Adipocyte (in vitro differentiated cells): ENCODE measurements at regions not wholly inside any gene's neighbourhood (a gene's known extent, or its start where the extent isn't known, plus 50 kb on each side); places are given as distances from the start of the nearest gene placed in this dataset.
"Not testable (repeated sequence)": the region's sequence is repeated elsewhere in the genome, so short reads cannot be mapped to it uniquely, and the experiment has no call there.

Experiments used
- DNase-seq: peaks from one replicate; pipeline ENCODE4 v3.0.0-alpha.2; 2015; ENCODE audit warnings: low read depth
- H3K27me3 ChIP-seq: replicated peaks from 2 replicates; pipeline ENCODE4 v1.7.0; 2013; ENCODE audit warnings: mild to moderate bottlenecking, low read length, moderate library complexity; ENCODE audit not compliant: control insufficient read depth, insufficient read depth
- H3K36me3 ChIP-seq: 2 replicates; pipeline ENCODE4 v1.7.0; 2013; ENCODE audit warnings: low read length, mild to moderate bottlenecking, moderate library complexity; ENCODE audit not compliant: control insufficient read depth, insufficient read depth, severe bottlenecking
- H3K4me1 ChIP-seq: 2 replicates; pipeline ENCODE4 v1.7.0; 2013; ENCODE audit warnings: mild to moderate bottlenecking, low read length, moderate library complexity; ENCODE audit not compliant: control insufficient read depth, insufficient read depth
- H3K4me3 ChIP-seq: 2 replicates; pipeline ENCODE4 v1.7.0; 2013; ENCODE audit warnings: mild to moderate bottlenecking, low read length, moderate library complexity
- H3K9ac ChIP-seq: 2 replicates; pipeline ENCODE4 v1.7.0; 2013; ENCODE audit warnings: mild to moderate bottlenecking, low read length, moderate library complexity
- H3K9me3 ChIP-seq: 2 replicates; pipeline ENCODE4 v1.7.0; 2013; ENCODE audit warnings: mild to moderate bottlenecking, low read length, moderate library complexity; ENCODE audit not compliant: control insufficient read depth

DNA sequence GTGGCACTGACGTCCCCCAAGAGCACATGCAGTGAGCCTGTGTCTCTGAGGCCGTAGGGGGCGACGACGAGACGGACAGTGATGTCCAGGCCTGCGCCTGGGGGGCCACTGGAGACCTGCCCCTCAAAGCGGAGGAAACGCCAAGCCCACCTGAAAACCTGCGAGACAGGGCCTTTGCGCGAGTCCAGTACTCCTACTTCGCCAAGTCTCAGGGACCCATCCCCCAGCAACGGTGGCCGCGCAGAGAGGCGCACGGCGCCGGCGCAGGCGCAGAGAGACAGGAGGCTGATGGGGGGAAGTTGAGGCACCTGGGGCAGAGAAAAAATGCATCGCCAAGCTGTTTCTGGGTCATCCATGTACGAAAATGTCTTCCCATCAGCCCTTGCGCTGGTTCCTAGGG, 1580.6 kb downstream of the FOXD4L5 start:
- H3K9me3 ChIP-seq, H3K9ac ChIP-seq, DNase-seq, H3K36me3 ChIP-seq, H3K4me3 ChIP-seq, H3K27me3 ChIP-seq, H3K4me1 ChIP-seq: not testable (repeated sequence)

- not testable (repeated sequence) for H3K27me3 ChIP-seq, H3K9me3 ChIP-seq, H3K36me3 ChIP-seq, H3K9ac ChIP-seq, H3K4me1 ChIP-seq, H3K4me3 ChIP-seq
- DNase-seq: peak; percentile 34
Measured at GRCh38 chr9:63703670-63704069, 1581.3 kb downstream of the FOXD4L5 start.

GRCh38 chr9:63703138-63703665, 1581.8 kb downstream of the FOXD4L5 start:
- not testable (repeated sequence) for H3K4me3 ChIP-seq, H3K9me3 ChIP-seq, H3K36me3 ChIP-seq, H3K9ac ChIP-seq, H3K4me1 ChIP-seq, H3K27me3 ChIP-seq, DNase-seq
